Renal cortical epithelial cell (primary cell): ENCODE measurements at regions not wholly inside any gene's neighbourhood (a gene's known extent, or its start where the extent isn't known, plus 50 kb on each side); places are given as distances from the start of the nearest gene placed in this dataset.
"Not testable (repeated sequence)": the region's sequence is repeated elsewhere in the genome, so short reads cannot be mapped to it uniquely, and the experiment has no call there.

Source experiments
- DNase-seq: peaks from one replicate; pipeline ENCODE4 v3.0.0-alpha.2; 2011; ENCODE audit warnings: low read depth

GRCh38 chr14:81751198-81751597 lies 217.5 kb upstream of the SEL1L start:
- no peak for DNase-seq

- DNase-seq: no peak
Observed at GRCh38 chr14:81759541-81759940, 225.9 kb upstream of the SEL1L start.

- DNase-seq: no peak
Observed at GRCh38 chr14:81765651-81766275, 232.1 kb upstream of the SEL1L start.

- no peak for DNase-seq
Observed at GRCh38 chr14:81766321-81766915, 232.8 kb upstream of the SEL1L start.

GRCh38 chr14:81767266-81767995 lies 233.8 kb upstream of the SEL1L start:
- no peak for DNase-seq

GRCh38 chr14:81771651-81772275 lies 238.1 kb upstream of the SEL1L start:
- DNase-seq: no peak

- DNase-seq: no peak
Observed at GRCh38 chr14:81772381-81772780, 238.7 kb upstream of the SEL1L start.

- DNase-seq: no peak
Observed at GRCh38 chr14:81776531-81776930, 242.9 kb upstream of the SEL1L start.

GRCh38 chr14:81781798-81782197 lies 248.1 kb upstream of the SEL1L start:
- not testable (repeated sequence) for DNase-seq

GRCh38 chr14:81784084-81784483 lies 250.4 kb upstream of the SEL1L start:
- DNase-seq: no peak

GRCh38 chr14:81797315-81797714 lies 263.7 kb upstream of the SEL1L start:
- no peak for DNase-seq

- DNase-seq: no peak
Observed at GRCh38 chr14:81801921-81802320, 268.3 kb upstream of the SEL1L start.

- no peak for DNase-seq
Observed at GRCh38 chr14:81802341-81802740, 268.7 kb upstream of the SEL1L start.

- no peak for DNase-seq
Observed at GRCh38 chr14:81805785-81806184, 272.1 kb upstream of the SEL1L start.

- DNase-seq: no peak
Observed at GRCh38 chr14:81811705-81812269, 278.1 kb upstream of the SEL1L start.

GRCh38 chr14:81818271-81818670 lies 284.6 kb upstream of the SEL1L start:
- no peak for DNase-seq

GRCh38 chr14:81819344-81819743 lies 285.7 kb upstream of the SEL1L start:
- DNase-seq: no peak

- DNase-seq: no peak
Observed at GRCh38 chr14:81819910-81820309, 286.3 kb upstream of the SEL1L start.

GRCh38 chr14:81826081-81826480 lies 292.4 kb upstream of the SEL1L start:
- no peak for DNase-seq

- no peak for DNase-seq
Observed at GRCh38 chr14:81829447-81829846, 295.8 kb upstream of the SEL1L start.

- no peak for DNase-seq
Observed at GRCh38 chr14:81831128-81831820, 297.6 kb upstream of the SEL1L start.

- DNase-seq: no peak
Observed at GRCh38 chr14:81834308-81834707, 300.7 kb upstream of the SEL1L start.
